ENCODE measurements at regions not wholly inside any gene's neighbourhood (a gene's known extent, or its start where the extent isn't known, plus 50 kb on each side); places are given as distances from the start of the nearest gene placed in this dataset.

DNA sequence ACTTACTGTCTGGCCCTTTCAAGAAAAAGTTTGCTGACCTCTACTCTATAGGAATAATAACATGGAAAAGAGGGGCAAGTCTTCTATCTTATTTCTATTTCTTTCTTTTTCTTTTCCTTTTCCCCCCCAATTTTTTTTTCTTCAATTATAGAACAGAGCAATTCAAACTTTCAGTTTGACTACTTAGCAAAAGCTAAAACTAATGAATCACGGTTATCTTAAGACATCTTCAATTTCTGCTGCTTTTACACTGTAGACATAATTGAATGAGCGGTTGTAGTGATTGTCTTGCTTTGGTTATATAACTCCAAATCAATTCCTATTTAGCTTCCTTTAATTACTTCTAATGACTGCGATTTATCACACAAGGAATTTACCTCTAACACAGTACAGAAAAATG, 74.3 kb upstream of the P2RY1 start:
- H3K4me1 ChIP-seq: no peaks in the 10 kb centered on the region
- TF ChIP-seq POLR2AphosphoS5 (IDR thresholded peaks at IDR 0.05): no peak
- H3K36me3 ChIP-seq: no peaks in the 10 kb centered on the region
- H3K27me3 ChIP-seq: no peaks in the 10 kb centered on the region
- no peak overlapping the region for H3K4me3 ChIP-seq
- intact Hi-C loops (cut with DNase I; ENCODE audit: low total_unique reads) (no loop called here), in situ Hi-C loops (cut with MboI; ENCODE audit: low pct_ligation_motif_present in 1 of 4, low pct_unique_long_range_greater_than_20kb in 1 of 4, low sequenced_read_pairs in 3 of 4) (no loop called here)
- H3K27ac ChIP-seq: no peak overlapping the region
- no peak for DNase-seq
- H3K9me3 ChIP-seq: no peaks in the 10 kb centered on the region
- WGBS, 2 donors (ENCODE audit: low coverage in 1 of 2): 90 to 92% methylated on average over 3 of the region's 3 CpGs

DNA sequence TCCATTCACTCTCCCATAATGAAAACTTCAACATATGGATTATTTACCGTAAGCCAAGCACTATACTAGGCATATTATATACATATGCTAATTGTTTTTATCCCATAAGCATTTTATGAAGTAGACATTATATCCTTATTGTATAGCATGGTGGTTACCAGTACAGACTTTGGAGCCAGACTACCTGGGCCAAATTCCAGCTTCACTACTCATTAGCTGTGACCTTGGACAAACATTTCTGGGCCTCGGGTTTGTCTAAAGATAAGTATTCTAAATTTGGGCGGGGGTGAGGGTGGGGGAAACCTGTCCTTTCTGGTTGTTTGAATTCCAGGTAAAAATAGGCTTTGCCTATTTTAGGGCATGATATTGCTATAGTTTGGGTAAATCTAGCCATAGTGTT, 66.5 kb upstream of the P2RY1 start:
- in situ Hi-C loops (cut with MboI; ENCODE audit: low pct_ligation_motif_present in 1 of 4, low pct_unique_long_range_greater_than_20kb in 1 of 4, low sequenced_read_pairs in 3 of 4): no loop called here
- WGBS, 2 donors (ENCODE audit: low coverage in 1 of 2): 62 to 73% methylated on average over 3 of the region's 3 CpGs
- TF ChIP-seq EP300 (IDR thresholded peaks at IDR 0.05; ENCODE audit: low read depth): no peak
- TF ChIP-seq, protein P1, sequence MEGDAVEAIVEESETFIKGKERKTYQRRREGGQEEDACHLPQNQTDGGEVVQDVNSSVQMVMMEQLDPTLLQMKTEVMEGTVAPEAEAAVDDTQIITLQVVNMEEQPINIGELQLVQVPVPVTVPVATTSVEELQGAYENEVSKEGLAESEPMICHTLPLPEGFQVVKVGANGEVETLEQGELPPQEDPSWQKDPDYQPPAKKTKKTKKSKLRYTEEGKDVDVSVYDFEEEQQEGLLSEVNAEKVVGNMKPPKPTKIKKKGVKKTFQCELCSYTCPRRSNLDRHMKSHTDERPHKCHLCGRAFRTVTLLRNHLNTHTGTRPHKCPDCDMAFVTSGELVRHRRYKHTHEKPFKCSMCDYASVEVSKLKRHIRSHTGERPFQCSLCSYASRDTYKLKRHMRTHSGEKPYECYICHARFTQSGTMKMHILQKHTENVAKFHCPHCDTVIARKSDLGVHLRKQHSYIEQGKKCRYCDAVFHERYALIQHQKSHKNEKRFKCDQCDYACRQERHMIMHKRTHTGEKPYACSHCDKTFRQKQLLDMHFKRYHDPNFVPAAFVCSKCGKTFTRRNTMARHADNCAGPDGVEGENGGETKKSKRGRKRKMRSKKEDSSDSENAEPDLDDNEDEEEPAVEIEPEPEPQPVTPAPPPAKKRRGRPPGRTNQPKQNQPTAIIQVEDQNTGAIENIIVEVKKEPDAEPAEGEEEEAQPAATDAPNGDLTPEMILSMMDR (IDR thresholded peaks at IDR 0.05): no peak
- TF ChIP-seq POLR2A (IDR thresholded peaks at IDR 0.05): no peak

DNA sequence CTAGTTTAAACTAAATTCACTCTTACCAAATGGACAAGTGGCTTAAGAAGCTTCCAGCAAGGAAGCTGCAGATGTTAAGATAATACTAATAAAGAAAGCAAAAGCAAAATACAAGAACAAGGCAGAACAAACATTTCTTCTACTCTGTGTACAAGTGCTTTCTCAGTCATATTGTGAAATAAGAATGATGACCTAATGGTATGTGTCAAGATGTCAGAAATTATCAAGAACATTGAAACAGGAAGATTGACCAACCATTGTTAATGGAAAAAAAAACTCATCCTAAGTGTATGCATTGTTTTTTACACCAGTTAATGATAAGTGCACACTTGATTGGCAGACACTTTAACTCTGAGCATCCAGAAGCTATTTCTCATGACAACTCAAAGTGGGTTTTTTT, 65.4 kb upstream of the P2RY1 start:
- Histone ChIP-seq H3K4me3 (no peak overlapping the region), H3K9me3 (no peaks in the 10 kb centered on the region), H3K27ac (no peak overlapping the region), H3K27me3 (no peaks in the 10 kb centered on the region), H3K36me3 (no peaks in the 10 kb centered on the region), H3K4me1 (peaks cover 0 to 14% (median 6%) of the 10 kb centered on the region in 4 donors)
- DNase-seq: no peak
- intact Hi-C loops (cut with DNase I; ENCODE audit: low total_unique reads) (no loop called here), in situ Hi-C loops (cut with MboI; ENCODE audit: low pct_ligation_motif_present in 1 of 4, low pct_unique_long_range_greater_than_20kb in 1 of 4, low sequenced_read_pairs in 3 of 4) (no loop called here)
- peak in 1 of 3 donors; percentile 13 for TF ChIP-seq POLR2AphosphoS5 (IDR thresholded peaks at IDR 0.05)
- TF ChIP-seq, protein P1 (IDR thresholded peaks at IDR 0.05): no peak

More for the DNA sequence above, 66.5 kb upstream of the P2RY1 start:
- DNase-seq: peak; percentile 11
- peaks cover 0 to 14% (median 6%) of the 10 kb centered on the region in 4 donors for H3K4me1 ChIP-seq
- H3K9me3 ChIP-seq: no peaks in the 10 kb centered on the region
- H3K27me3 ChIP-seq: no peaks in the 10 kb centered on the region
- no peaks in the 10 kb centered on the region for H3K36me3 ChIP-seq
- H3K27ac ChIP-seq: no peak overlapping the region
- H3K4me3 ChIP-seq: no peak overlapping the region
- intact Hi-C loops (cut with DNase I; ENCODE audit: low total_unique reads): no loop called here

DNA sequence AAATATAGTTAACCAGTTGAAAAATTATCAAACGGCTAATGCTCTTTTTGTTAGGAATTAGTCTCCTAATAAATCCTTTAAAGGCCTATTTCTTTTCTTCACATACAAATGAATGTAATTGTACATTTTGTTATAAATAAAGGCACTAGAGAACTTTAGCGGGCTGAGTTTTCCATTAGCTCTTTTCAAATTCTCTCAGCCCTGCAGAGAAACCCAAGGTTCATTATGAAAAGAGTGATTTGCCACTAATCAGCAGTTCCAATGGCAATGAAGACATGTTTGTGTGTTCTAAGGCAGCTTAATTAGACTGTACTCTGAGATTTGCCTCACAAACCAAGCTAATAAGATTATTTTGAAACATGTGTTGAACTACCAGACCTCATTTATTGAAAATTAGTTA, 64.6 kb upstream of the P2RY1 start:
- no peaks in the 10 kb centered on the region for H3K9me3 ChIP-seq
- peaks cover 0 to 14% (median 6%) of the 10 kb centered on the region in 4 donors for H3K4me1 ChIP-seq
- no peaks in the 10 kb centered on the region for H3K36me3 ChIP-seq
- H3K27ac ChIP-seq: no peak overlapping the region
- intact Hi-C loops (cut with DNase I; ENCODE audit: low total_unique reads): no loop called here
- WGBS, 2 donors (ENCODE audit: low coverage in 1 of 2): 82 to 86% methylated on average over 2 of the region's 2 CpGs
- no peaks in the 10 kb centered on the region for H3K27me3 ChIP-seq
- DNase-seq: no peak
- TF ChIP-seq EP300 (IDR thresholded peaks at IDR 0.05; ENCODE audit: low read depth): no peak
- TF ChIP-seq, protein P1 (IDR thresholded peaks at IDR 0.05): no peak
- TF ChIP-seq POLR2AphosphoS5 (IDR thresholded peaks at IDR 0.05): no peak
- no peak for TF ChIP-seq POLR2A (IDR thresholded peaks at IDR 0.05)
- in situ Hi-C loops (cut with MboI; ENCODE audit: low pct_ligation_motif_present in 1 of 4, low pct_unique_long_range_greater_than_20kb in 1 of 4, low sequenced_read_pairs in 3 of 4): no loop called here
- H3K4me3 ChIP-seq: no peak overlapping the region

DNA sequence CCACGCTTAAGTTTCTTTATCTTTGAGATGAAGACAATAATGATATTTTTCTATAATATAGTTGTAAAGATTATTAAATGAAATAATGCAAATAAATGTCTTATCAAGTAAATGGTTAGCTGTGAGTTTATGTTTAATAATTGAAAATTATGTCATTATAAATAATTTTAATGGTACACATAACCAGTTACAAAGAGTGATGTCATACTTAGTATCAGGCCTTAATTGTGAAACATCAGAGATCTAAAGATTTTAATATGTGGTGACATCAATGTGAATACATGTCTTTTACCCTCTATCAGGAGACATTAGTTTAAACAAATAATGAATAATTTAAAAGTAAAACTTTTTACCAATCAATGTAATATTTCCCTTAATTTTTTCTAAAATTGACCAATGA, 63.8 kb upstream of the P2RY1 start:
- Histone ChIP-seq H3K4me1 (peaks cover 0 to 14% (median 6%) of the 10 kb centered on the region in 4 donors), H3K27me3 (no peaks in the 10 kb centered on the region), H3K4me3 (no peak overlapping the region), H3K36me3 (no peaks in the 10 kb centered on the region), H3K9me3 (no peaks in the 10 kb centered on the region), H3K27ac (no peak overlapping the region)
- 94 to 100% methylated on average over 1 of the region's 1 CpG for WGBS, 2 donors (ENCODE audit: low coverage in 1 of 2)
- TF ChIP-seq, protein P1 (IDR thresholded peaks at IDR 0.05): no peak
- intact Hi-C loops (cut with DNase I; ENCODE audit: low total_unique reads) (no loop called here), in situ Hi-C loops (cut with MboI; ENCODE audit: low pct_ligation_motif_present in 1 of 4, low pct_unique_long_range_greater_than_20kb in 1 of 4, low sequenced_read_pairs in 3 of 4) (no loop called here)
- DNase-seq: no peak

Data from transverse colon (tissue), 4 donors.